ENCODE measurements at regions not wholly inside any gene's neighbourhood (a gene's known extent, or its start where the extent isn't known, plus 50 kb on each side); places are given as distances from the start of the nearest gene placed in this dataset.

- TF ChIP-seq CTCF (IDR thresholded peaks at IDR 0.05): no peak
- TF ChIP-seq POLR2A (IDR thresholded peaks at IDR 0.05): no peak
Measured at GRCh38 chr10:110392868-110393740, 88.4 kb upstream of the SMNDC1 start.
